CD4-positive, alpha-beta T cell (primary cell): ENCODE measurements at regions not wholly inside any gene's neighbourhood (a gene's known extent, or its start where the extent isn't known, plus 50 kb on each side); places are given as distances from the start of the nearest gene placed in this dataset.

ENCODE experiments used
- ATAC-seq: fragments of 200-7000 bp; cut with Tn5 transposase; one replicate; pipeline ENCODE4 v1.10.0; 2022; ENCODE audit warnings: mild to moderate bottlenecking; ENCODE audit not compliant: poor library complexity
- CTCF ChIA-PET: fragments of 350-600 bp; sonication (Branson Sonifier 250); formaldehyde crosslinking; loops from one replicate; lab custom pipeline; 2021; ENCODE audit warnings: antibody characterized with exemption, inconsistent platforms; lab: Charles Lee
- POLR2A ChIA-PET: fragments of 350-600 bp; sonication (Branson Sonifier 250); formaldehyde crosslinking; loops from one replicate; lab custom pipeline; 2021; ENCODE audit warnings: antibody characterized with exemption, inconsistent platforms; lab: Charles Lee
- DNase-seq, 14 experiments: peaks; one replicate each; pipeline ENCODE4 v3.0.0-alpha.2; 2013 to 2020; ENCODE audit warnings: mixed read lengths in 2 of 14
- H3K27ac ChIP-seq, 2 donors: one replicate each; pipeline versions ENCODE4 v1.5.1 to v1.7.0; 2013; ENCODE audit warnings: low read length in 2 of 2, low read depth in 1 of 2, mild to moderate bottlenecking in 1 of 2
- H3K27me3 ChIP-seq, 2 experiments: 1 replicate in 1 of 2; 2 replicates in 1 of 2; pipeline versions ENCODE4 v1.6.1 to v1.7.0; 2013; ENCODE audit warnings: low read length in 2 of 2, control low read depth in 1 of 2, mild to moderate bottlenecking in 1 of 2, moderate library complexity in 1 of 2; ENCODE audit not compliant: insufficient read depth in 2 of 2, control insufficient read depth in 1 of 2
- H3K36me3 ChIP-seq: one replicate; pipeline ENCODE4 v1.6.1; 2013; ENCODE audit warnings: low read length, control low read depth; ENCODE audit not compliant: insufficient read depth
- H3K4me1 ChIP-seq: one replicate; pipeline ENCODE4 v1.6.1; 2013; ENCODE audit warnings: low read length, control low read depth; ENCODE audit not compliant: insufficient read depth
- H3K4me3 ChIP-seq: one replicate; pipeline ENCODE4 v1.5.1; 2013; ENCODE audit warnings: mild to moderate bottlenecking, low read length, moderate library complexity
- H3K9me3 ChIP-seq, 2 experiments: 1 replicate in 1 of 2; 2 replicates in 1 of 2; pipeline versions ENCODE4 v1.6.1 to v1.7.0; 2013; ENCODE audit warnings: low read length in 2 of 2, mild to moderate bottlenecking in 2 of 2, control low read depth in 1 of 2, moderate library complexity in 1 of 2; ENCODE audit not compliant: control insufficient read depth in 1 of 2, insufficient read depth in 1 of 2
- H3K27ac Mint-ChIP-seq: one replicate; pipeline ENCODE4 v1.8.0; 2020; ENCODE audit warnings: mixed read lengths
- H3K27me3 Mint-ChIP-seq: one replicate; pipeline ENCODE4 v1.8.0; 2021; ENCODE audit warnings: mixed read lengths
- H3K36me3 Mint-ChIP-seq: one replicate; pipeline ENCODE4 v1.8.0; 2021; ENCODE audit warnings: low read depth, mixed read lengths
- H3K4me1 Mint-ChIP-seq: one replicate; pipeline ENCODE4 v1.8.0; 2021; ENCODE audit warnings: low read depth, mixed read lengths
- H3K4me3 Mint-ChIP-seq: one replicate; pipeline ENCODE4 v1.8.0; 2020; ENCODE audit warnings: mild to moderate bottlenecking, mixed read lengths
- H3K9me3 Mint-ChIP-seq: one replicate; pipeline ENCODE4 v1.8.0; 2020; ENCODE audit warnings: mixed read lengths
- intact Hi-C, 2 experiments: fragments of 100-400 bp; cut with DNase I in 1 of 2; cut with micrococcal nuclease in 1 of 2; formaldehyde crosslinking; loops; one replicate each; pipeline versions ENCODE4 v1.15.1 to v1.9.0; 2023 to 2025; cut with DNase I, micrococcal nuclease
- TF ChIP-seq, protein P1 (sequence below): fragments of 200-600 bp; IDR thresholded peaks from one replicate; pipeline ENCODE4 v1.8.0; 2022; ENCODE audit warnings: antibody characterized with exemption, mild to moderate bottlenecking

DNA sequence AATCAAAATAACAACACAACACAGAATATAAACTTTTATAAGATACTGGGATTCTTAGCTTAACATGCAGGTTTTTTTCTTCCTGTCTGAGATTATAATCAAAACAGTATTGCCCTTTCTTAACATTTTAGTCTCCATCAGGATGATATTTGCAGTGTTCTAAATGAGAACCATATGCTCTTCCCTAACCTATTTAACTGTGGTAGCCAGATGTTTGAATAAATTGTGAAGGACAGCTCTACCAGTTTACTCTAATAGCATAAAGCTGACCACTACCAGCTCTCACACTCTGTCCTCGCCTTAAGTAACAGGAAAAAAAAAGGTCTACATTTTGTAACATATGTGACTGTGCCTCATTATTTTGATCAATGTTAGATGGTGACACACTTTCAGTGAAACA lies 618.7 kb upstream of the SGCG start:
- no peaks in the 10 kb centered on the region for H3K4me1 Mint-ChIP-seq
- TF ChIP-seq, protein P1, sequence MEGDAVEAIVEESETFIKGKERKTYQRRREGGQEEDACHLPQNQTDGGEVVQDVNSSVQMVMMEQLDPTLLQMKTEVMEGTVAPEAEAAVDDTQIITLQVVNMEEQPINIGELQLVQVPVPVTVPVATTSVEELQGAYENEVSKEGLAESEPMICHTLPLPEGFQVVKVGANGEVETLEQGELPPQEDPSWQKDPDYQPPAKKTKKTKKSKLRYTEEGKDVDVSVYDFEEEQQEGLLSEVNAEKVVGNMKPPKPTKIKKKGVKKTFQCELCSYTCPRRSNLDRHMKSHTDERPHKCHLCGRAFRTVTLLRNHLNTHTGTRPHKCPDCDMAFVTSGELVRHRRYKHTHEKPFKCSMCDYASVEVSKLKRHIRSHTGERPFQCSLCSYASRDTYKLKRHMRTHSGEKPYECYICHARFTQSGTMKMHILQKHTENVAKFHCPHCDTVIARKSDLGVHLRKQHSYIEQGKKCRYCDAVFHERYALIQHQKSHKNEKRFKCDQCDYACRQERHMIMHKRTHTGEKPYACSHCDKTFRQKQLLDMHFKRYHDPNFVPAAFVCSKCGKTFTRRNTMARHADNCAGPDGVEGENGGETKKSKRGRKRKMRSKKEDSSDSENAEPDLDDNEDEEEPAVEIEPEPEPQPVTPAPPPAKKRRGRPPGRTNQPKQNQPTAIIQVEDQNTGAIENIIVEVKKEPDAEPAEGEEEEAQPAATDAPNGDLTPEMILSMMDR: no peak
- intact Hi-C loops: no loop called here
- Histone ChIP-seq H3K4me1 (no peaks in the 10 kb centered on the region), H3K27ac (no peak overlapping the region), H3K9me3 (peaks cover 0 to 9% of the 10 kb centered on the region in 2 experiments), H3K27me3 (no peaks in the 10 kb centered on the region), H3K4me3 (no peak overlapping the region), H3K36me3 (no peaks in the 10 kb centered on the region)
- ATAC-seq (no peak), DNase-seq (no peak)
- no peak overlapping the region for H3K27ac Mint-ChIP-seq
- no peaks in the 10 kb centered on the region for H3K27me3 Mint-ChIP-seq
- CTCF ChIA-PET: no interaction called here
- H3K4me3 Mint-ChIP-seq: no peak overlapping the region
- H3K36me3 Mint-ChIP-seq: no peaks in the 10 kb centered on the region
- H3K9me3 Mint-ChIP-seq: peaks cover 9% of the 10 kb centered on the region
- POLR2A ChIA-PET: no interaction called here

DNA sequence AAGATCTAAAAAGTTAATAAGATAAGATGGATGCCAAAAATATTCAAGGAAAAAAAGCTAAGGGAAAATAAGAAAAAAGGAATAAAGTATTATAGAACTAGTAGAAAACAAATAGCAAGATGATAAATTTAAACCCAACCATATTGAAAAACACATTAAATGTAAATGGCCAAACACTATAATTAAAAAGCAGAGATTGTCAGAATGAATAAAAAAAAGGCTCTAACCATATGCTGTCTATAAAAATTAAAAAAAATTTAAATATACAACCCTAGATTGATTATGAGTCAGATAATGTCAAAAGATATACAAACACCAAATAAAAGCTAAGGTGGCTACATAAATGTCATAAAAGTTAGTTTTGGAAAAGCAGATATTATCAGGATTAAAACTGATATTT lies 617.5 kb upstream of the SGCG start:
- Mint-ChIP-seq H3K4me3 (no peak overlapping the region), H3K27ac (no peak overlapping the region), H3K27me3 (no peaks in the 10 kb centered on the region), H3K36me3 (no peaks in the 10 kb centered on the region), H3K9me3 (peaks cover 9% of the 10 kb centered on the region), H3K4me1 (no peaks in the 10 kb centered on the region)
- CTCF ChIA-PET: no interaction called here
- ATAC-seq (no peak), DNase-seq (no peak)
- Histone ChIP-seq H3K4me1 (no peaks in the 10 kb centered on the region), H3K4me3 (no peak overlapping the region), H3K9me3 (peaks cover 0 to 8% of the 10 kb centered on the region in 2 experiments), H3K36me3 (no peaks in the 10 kb centered on the region), H3K27me3 (no peaks in the 10 kb centered on the region), H3K27ac (no peak overlapping the region)
- intact Hi-C loops: no loop called here
- POLR2A ChIA-PET: no interaction called here
- TF ChIP-seq, protein P1: no peak

DNA sequence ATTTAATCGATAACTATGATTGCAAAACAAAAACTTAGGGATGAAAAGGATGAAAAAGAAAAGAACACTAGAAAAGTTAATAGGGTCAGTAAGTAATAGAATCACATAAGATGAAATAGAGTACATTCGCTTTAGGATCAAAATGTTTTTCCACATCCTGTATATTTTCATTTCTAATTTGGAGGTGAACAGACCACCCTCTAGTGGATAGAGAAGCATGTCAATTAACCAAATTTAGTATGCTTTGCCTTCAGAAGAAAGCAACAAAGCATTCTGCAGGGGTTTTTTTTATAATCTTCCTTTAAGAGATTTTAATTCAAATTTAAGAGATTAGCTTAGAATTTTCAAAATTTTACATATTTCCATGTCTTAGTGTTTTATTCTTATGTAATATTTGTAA lies 611.0 kb upstream of the SGCG start:
- no peak overlapping the region for H3K4me3 ChIP-seq
- no peaks in the 10 kb centered on the region for H3K27me3 ChIP-seq
- no peaks in the 10 kb centered on the region for H3K4me1 ChIP-seq
- no peak overlapping the region for H3K27ac ChIP-seq
- H3K36me3 Mint-ChIP-seq: no peaks in the 10 kb centered on the region
- intact Hi-C loops: no loop called here
- ChIA-PET CTCF (no interaction called here), POLR2A (no interaction called here)
- peaks cover 5% of the 10 kb centered on the region for H3K27me3 Mint-ChIP-seq
- no peak overlapping the region for H3K27ac Mint-ChIP-seq
- H3K4me3 Mint-ChIP-seq: no peak overlapping the region
- H3K9me3 Mint-ChIP-seq: peaks cover 2% of the 10 kb centered on the region
- H3K36me3 ChIP-seq: no peaks in the 10 kb centered on the region
- TF ChIP-seq, protein P1: no peak
- H3K9me3 ChIP-seq: peaks cover 0 to 9% of the 10 kb centered on the region in 2 experiments
- no peak for DNase-seq
- no peaks in the 10 kb centered on the region for H3K4me1 Mint-ChIP-seq
- no peak for ATAC-seq
